Peyer's patch (tissue), 4 donors: ENCODE measurements at regions not wholly inside any gene's neighbourhood (a gene's known extent, or its start where the extent isn't known, plus 50 kb on each side); places are given as distances from the start of the nearest gene placed in this dataset.

ENCODE experiments used
- CTCF ChIP-seq, 6 experiments: fragments of 450-650 bp in 4 of 6; fragments of 200-600 bp in 2 of 6; sonication (generic) in 1 of 6; IDR thresholded peaks; one replicate each; pipeline ENCODE4 v1.5.1; 2017 to 2019; ENCODE audit warnings: antibody characterized with exemption in 6 of 6, mild to moderate bottlenecking in 3 of 6, moderate library complexity in 1 of 6
- POLR2A ChIP-seq, 2 donors: fragments of 450-650 bp; IDR thresholded peaks; one replicate each; pipeline ENCODE4 v1.5.1; 2017; ENCODE audit warnings: antibody characterized with exemption in 2 of 2, mild to moderate bottlenecking in 2 of 2, moderate library complexity in 2 of 2

- TF ChIP-seq CTCF (IDR thresholded peaks at IDR 0.05) (no peak), POLR2A (IDR thresholded peaks at IDR 0.05) (no peak)
These were observed 184.3 kb upstream of the MBL2 start for GRCh38 chr10:52956861-52957260.
